Neural crest cell (in vitro differentiated cells): ENCODE measurements at regions not wholly inside any gene's neighbourhood (a gene's known extent, or its start where the extent isn't known, plus 50 kb on each side); places are given as distances from the start of the nearest gene placed in this dataset.

Experiments used
- DNase-seq: peaks from one replicate; pipeline ENCODE4 v3.0.0; 2021; ENCODE audit warnings: low read depth, mixed read lengths, low spot score
- H3K27ac Mint-ChIP-seq: one replicate; pipeline ENCODE4 v1.8.0; 2021; ENCODE audit warnings: mild to moderate bottlenecking, mixed read lengths; ENCODE audit not compliant: unreplicated experiment
- H3K27me3 Mint-ChIP-seq: 2 replicates; pipeline ENCODE4 v1.8.0; 2021; ENCODE audit warnings: low read depth, mild to moderate bottlenecking, mixed read lengths
- H3K36me3 Mint-ChIP-seq: 2 replicates; pipeline ENCODE4 v1.8.0; 2021; ENCODE audit warnings: low read depth, mild to moderate bottlenecking, mixed read lengths
- H3K4me1 Mint-ChIP-seq: 2 replicates; pipeline ENCODE4 v1.8.0; 2021; ENCODE audit warnings: mixed read lengths
- H3K4me3 Mint-ChIP-seq: one replicate; pipeline ENCODE4 v1.8.0; 2021; ENCODE audit warnings: mild to moderate bottlenecking, mixed read lengths
- H3K9me3 Mint-ChIP-seq: 2 replicates; pipeline ENCODE4 v1.8.0; 2021; ENCODE audit warnings: mixed read lengths
- CTCF ChIP-seq: fragments of 200-600 bp; sonication (generic); conservative IDR thresholded peaks from 2 replicates; pipeline ENCODE4 v1.5.0; 2021; ENCODE audit warnings: antibody characterized with exemption, mild to moderate bottlenecking

GRCh38 chr15:53416219-53416940 is 343.1 kb downstream of the WDR72 start:
- Mint-ChIP-seq H3K9me3 (peaks cover 6% of the 10 kb centered on the region), H3K36me3 (no peaks in the 10 kb centered on the region), H3K27me3 (no peaks in the 10 kb centered on the region), H3K27ac (no peak overlapping the region), H3K4me1 (no peaks in the 10 kb centered on the region), H3K4me3 (no peak overlapping the region)
- no peak for DNase-seq
- no peak for TF ChIP-seq CTCF

- Mint-ChIP-seq H3K4me3 (no peak overlapping the region), H3K27ac (no peak overlapping the region), H3K4me1 (no peaks in the 10 kb centered on the region), H3K36me3 (no peaks in the 10 kb centered on the region), H3K27me3 (no peaks in the 10 kb centered on the region), H3K9me3 (peaks cover 5% of the 10 kb centered on the region)
- TF ChIP-seq CTCF: no peak
- no peak for DNase-seq
Measured at GRCh38 chr15:53414167-53414566, 345.3 kb downstream of the WDR72 start.

GRCh38 chr15:53412542-53412941 is 346.9 kb downstream of the WDR72 start:
- H3K27ac Mint-ChIP-seq: no peak overlapping the region
- no peak for TF ChIP-seq CTCF
- H3K4me1 Mint-ChIP-seq: no peaks in the 10 kb centered on the region
- H3K27me3 Mint-ChIP-seq: no peaks in the 10 kb centered on the region
- H3K9me3 Mint-ChIP-seq: no peaks in the 10 kb centered on the region
- no peak for DNase-seq
- no peak overlapping the region for H3K4me3 Mint-ChIP-seq
- no peaks in the 10 kb centered on the region for H3K36me3 Mint-ChIP-seq

- Mint-ChIP-seq H3K4me1 (peaks cover 23% of the 10 kb centered on the region), H3K36me3 (no peaks in the 10 kb centered on the region), H3K27me3 (no peaks in the 10 kb centered on the region), H3K4me3 (no peak overlapping the region), H3K27ac (no peak overlapping the region), H3K9me3 (no peaks in the 10 kb centered on the region)
- TF ChIP-seq CTCF: no peak
- DNase-seq: no peak
Measured at GRCh38 chr15:53404930-53405493, 354.5 kb downstream of the WDR72 start.

DNA sequence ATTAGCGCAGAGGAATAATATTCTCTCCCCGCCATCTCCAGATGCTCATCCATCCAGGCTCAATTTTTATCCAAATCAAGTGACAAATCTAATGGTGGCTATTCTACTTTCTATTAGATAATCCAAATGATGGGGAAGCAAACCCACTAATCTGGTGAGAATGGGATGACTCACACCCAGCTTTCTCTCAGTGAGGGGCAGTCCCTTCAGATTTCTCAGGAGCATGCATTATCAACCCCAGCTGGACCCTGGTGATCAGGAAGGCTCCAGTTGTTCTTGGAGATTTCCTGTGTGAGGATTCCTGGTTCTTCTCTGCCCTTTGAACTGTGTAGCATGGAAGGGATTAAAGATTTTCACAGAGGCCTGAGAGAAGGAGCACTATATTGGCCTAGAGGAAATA is 358.0 kb downstream of the WDR72 start:
- no peaks in the 10 kb centered on the region for H3K36me3 Mint-ChIP-seq
- H3K27me3 Mint-ChIP-seq: no peaks in the 10 kb centered on the region
- H3K9me3 Mint-ChIP-seq: no peaks in the 10 kb centered on the region
- TF ChIP-seq CTCF: no peak
- H3K4me3 Mint-ChIP-seq: no peak overlapping the region
- H3K27ac Mint-ChIP-seq: no peak overlapping the region
- peaks cover 23% of the 10 kb centered on the region for H3K4me1 Mint-ChIP-seq
- DNase-seq: no peak
